Left cardiac atrium (tissue), 4 donors: ENCODE measurements at regions not wholly inside any gene's neighbourhood (a gene's known extent, or its start where the extent isn't known, plus 50 kb on each side); places are given as distances from the start of the nearest gene placed in this dataset.
"Not testable (repeated sequence)": the region's sequence is repeated elsewhere in the genome, so short reads cannot be mapped to it uniquely, and the experiment has no call there.

Source experiments
- ATAC-seq, 2 donors: fragments of 200-7000 bp; cut with Tn5 transposase; one replicate each; pipeline ENCODE4 v1.9.1; 2020; ENCODE audit warnings: mild to moderate bottlenecking in 2 of 2, moderate library complexity in 2 of 2
- DNase-seq: peaks from one replicate; pipeline ENCODE4 v3.0.0-alpha.2; 2020
- intact Hi-C, 2 donors: fragments of 100-400 bp; cut with DNase I; formaldehyde crosslinking; loops; one replicate each; pipeline versions ENCODE4 v1.14.1 to v1.15.1; 2022 to 2023
- donor health status: DM: no; HTN: yes; CAD: no.
- donor health status: DM: no; HTN: yes; CAD: no; lungs with severe emphysema.
- donor health status: DM: yes; HTN: yes; CAD: no.
- donor health status: Dilated cardiomyopathy.

DNA sequence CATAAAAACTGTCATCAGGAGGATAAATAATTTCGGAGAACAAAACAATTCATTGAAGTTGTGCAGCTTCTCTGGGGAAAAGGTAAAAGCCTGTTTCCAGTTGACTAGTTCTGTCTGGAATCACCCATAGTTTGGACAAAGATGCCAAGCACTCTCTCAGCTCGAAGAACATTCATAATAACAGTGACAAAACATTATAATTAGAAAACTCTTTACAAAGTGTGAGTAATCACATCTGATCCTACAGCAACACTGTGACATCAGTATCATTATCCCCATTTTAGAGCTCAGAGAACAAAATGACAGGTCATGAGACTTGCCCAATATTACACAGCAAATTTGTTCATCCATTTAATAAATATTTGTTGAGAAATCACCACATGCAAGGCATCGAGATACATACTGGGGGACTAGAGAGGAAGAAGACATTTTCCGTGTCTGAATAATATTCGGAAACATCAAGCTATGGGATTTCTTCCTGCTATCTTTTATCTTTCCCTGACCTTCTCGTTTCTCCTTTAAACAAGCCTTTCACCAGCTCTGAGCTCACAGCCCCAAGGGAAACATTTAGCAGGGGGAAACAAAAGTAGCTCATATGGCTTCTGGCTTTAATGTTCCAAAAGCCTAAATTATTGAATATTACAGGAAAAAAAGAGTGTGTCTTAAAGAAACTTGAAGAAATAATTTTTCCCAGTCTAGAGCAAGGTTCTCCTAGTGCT, 123.3 kb upstream of the GHITM start:
- intact Hi-C loops: no loop called here
- ATAC-seq (no peak), DNase-seq (no peak)

- ATAC-seq: no peak
- no peak for DNase-seq
- intact Hi-C loops: no loop called here
Measured at GRCh38 chr10:84018826-84019225, 120.5 kb upstream of the GHITM start.

DNA sequence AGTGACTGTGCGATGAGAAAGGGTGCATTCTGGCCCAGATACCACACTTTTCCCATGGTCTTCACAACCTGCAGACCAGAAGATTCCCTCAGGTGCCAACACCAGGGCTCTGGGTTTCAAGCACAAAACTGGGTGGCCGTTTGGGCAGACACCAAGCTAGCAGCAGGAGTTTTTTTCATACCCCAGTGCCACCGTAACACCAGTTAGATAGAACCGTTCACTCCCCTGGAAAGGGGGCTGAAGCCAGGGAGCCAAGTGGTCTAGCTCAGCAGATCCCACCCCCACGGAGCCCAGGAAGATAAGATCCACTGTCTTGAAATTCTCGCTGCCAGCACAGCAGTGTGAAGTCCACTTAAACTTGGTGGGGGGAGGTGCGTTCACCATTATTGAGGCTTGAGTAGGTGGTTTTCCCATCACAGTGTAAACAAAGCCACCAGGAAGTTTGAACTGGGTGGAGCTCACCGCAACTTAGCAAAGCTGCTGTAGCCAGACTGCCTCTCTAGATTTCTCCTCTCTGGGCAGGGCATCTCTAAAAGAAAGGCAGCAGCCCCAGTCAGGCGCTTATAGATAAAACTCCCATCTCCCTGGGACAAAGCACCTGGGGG, 119.4 kb upstream of the GHITM start:
- not testable (repeated sequence) for DNase-seq

DNA sequence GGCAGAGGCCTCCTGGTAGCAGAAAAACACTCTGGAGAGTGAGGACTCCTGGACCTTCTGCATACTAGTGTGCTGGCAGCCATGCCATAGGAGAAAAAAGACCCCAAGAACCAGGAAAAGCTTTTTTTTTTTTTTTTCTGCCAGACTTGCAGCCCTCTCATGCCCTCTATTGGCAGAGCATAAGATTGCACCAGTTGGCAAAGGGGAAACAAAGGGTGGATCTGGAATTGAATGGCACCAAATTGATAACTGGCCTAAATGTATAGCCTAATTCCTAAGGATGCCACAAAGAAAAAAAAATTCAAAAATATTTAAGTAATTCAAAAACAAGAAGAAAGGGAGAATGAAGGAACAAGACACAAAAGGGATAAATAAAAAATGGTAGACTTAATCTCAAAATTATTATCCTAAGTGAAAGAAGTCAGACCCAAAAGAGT, 112.5 kb upstream of the GHITM start:
- ATAC-seq (no peak), DNase-seq (no peak)
- intact Hi-C loops: no loop called here

More for the DNA sequence above, 119.4 kb upstream of the GHITM start:
- ATAC-seq, intact Hi-C loops: not testable (repeated sequence)

DNA sequence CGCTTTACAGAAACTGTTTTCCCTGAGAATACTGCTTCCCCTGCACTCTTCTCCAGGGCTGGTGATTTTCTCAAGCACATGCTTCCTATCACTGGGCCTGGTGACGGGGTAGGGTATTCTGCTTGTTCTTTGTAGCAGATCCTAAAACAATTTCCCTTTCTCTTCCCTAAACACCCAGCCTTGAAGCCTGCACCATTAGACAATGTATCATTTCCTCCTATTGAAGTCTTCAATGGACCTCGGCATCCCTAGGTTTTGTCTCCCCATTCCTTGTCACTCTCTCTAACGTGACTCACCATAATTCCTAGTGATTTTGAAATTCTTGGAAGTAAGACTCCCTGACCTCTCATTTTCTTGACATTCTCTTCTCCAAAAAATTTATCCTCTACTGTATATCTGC, 109.5 kb upstream of the GHITM start:
- DNase-seq: no peak
- no peak for ATAC-seq
- intact Hi-C loops: no loop called here

DNA sequence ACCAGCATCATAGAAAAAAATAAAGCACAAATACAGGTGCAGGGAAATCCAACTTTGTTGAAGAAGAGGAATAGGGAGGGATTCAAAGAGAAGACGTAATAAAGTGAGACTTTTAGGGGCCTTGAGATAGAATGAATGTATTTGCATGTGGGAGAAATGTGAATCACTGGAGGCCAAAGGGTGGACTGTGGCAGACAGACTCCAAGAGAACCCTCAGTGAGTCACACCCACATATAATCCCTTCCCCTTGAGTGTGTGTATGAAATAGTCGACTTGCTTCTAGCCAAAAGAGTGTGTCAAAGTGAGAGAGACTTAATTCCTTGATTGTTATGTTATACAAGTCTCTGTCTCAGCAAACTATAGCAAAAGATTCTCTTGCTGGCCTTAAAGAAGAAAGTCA, 101.3 kb upstream of the GHITM start:
- intact Hi-C loops: no loop called here
- ATAC-seq: no peak
- DNase-seq: no peak

- no peak for ATAC-seq
- DNase-seq: no peak
- intact Hi-C loops: no loop called here
Measured at GRCh38 chr10:84039957-84040356, 99.4 kb upstream of the GHITM start.

- ATAC-seq (no peak), DNase-seq (no peak)
- intact Hi-C loops: no loop called here
Measured at GRCh38 chr10:84047258-84048010, 91.9 kb upstream of the GHITM start.

DNA sequence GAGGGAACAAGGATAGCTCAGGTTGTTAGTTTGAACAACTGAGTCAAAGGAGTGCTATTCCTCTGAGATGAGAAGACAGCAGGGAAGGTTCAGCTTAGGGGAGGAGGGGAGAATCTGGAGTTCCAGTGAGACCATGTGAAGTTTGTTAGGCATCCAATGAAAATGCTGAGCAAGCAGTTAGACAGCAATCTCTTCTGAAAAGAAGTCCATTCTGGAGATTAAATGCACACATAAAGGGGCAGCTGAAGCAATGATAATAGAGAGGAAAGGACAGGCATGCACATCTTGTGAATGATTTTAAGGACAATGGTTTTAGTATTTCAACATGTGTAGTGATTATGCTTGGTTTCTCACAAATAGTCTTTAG, 89.7 kb upstream of the GHITM start:
- DNase-seq: no peak
- intact Hi-C loops: no loop called here

GRCh38 chr10:84053626-84054025, 85.7 kb upstream of the GHITM start:
- ATAC-seq: no peak
- no peak for DNase-seq
- intact Hi-C loops: no loop called here

More for the DNA sequence above, 89.7 kb upstream of the GHITM start:
- ATAC-seq: no peak

DNA sequence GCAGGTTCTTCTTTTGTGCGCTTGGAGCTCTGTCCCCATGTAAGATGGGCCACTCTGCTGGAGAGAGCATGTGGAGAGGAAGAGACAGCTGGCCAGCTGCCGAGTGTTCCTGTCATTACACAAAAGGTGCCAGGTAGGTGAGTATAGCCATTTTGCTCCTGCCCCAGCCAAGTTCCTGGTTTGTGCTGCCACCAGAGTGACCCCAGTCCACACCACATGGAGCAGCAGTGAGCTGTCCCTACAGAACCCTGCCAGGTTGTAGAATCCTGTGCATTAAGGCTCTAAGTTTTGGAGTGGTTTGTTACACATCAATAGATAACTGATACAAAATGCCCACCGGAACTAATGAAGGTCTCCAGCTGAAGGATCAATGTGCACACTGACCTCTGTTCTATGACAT, 84.6 kb upstream of the GHITM start:
- intact Hi-C loops: no loop called here
- ATAC-seq (no peak), DNase-seq (no peak)

DNA sequence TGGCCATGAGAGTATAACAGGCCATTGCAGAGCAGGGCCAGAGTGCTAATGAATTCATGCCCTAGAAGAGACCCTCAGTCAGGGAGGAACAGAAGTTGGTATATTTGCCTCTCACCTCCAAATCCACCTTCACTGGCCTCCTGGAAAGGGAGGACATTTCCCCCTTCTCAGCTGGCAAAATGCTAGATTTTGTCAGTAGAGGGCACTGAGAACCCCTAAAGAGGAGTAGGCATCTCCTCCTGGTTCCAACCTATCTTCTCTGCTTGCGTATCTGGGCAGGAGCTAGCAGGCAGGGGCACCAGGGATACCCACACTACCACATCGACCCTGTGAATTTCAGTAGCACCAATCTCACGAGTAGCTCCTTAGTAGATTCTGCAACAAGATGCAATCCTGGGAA, 79.8 kb upstream of the GHITM start:
- ATAC-seq (no peak), DNase-seq (no peak)
- intact Hi-C loops: no loop called here

GRCh38 chr10:84063440-84063839, 75.9 kb upstream of the GHITM start:
- ATAC-seq (no peak), DNase-seq (no peak)
- intact Hi-C loops: no loop called here

- no peak for ATAC-seq
- intact Hi-C loops: no loop called here
- DNase-seq: no peak
Measured at GRCh38 chr10:84065804-84066601, 73.3 kb upstream of the GHITM start.

- ATAC-seq (no peak), DNase-seq (no peak)
- intact Hi-C loops: no loop called here
Measured at GRCh38 chr10:84074521-84074920, 64.8 kb upstream of the GHITM start.

GRCh38 chr10:84075226-84076046, 63.9 kb upstream of the GHITM start:
- ATAC-seq (peak; percentile 29 to 91), DNase-seq (peak; percentile 23)
- intact Hi-C loops: no loop called here

DNA sequence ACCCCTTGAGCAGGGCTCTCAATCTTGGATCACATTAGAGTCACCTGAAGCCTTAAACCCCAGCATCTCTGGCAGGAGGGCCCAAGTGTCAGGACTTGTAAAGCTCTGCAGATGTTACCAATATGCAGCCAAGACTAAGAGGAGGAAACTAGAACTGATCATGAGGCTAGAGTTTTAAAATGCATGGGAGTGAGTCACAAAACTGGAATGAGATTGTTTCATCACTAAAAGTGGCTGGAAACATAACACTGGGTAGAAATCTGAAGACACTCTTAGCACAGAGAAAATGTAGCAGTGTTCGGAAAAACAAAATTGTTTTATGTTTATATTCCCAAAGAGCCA, 63.3 kb upstream of the GHITM start:
- intact Hi-C loops: no loop called here
- ATAC-seq (peak; percentile 88 to 92), DNase-seq (no peak)

DNA sequence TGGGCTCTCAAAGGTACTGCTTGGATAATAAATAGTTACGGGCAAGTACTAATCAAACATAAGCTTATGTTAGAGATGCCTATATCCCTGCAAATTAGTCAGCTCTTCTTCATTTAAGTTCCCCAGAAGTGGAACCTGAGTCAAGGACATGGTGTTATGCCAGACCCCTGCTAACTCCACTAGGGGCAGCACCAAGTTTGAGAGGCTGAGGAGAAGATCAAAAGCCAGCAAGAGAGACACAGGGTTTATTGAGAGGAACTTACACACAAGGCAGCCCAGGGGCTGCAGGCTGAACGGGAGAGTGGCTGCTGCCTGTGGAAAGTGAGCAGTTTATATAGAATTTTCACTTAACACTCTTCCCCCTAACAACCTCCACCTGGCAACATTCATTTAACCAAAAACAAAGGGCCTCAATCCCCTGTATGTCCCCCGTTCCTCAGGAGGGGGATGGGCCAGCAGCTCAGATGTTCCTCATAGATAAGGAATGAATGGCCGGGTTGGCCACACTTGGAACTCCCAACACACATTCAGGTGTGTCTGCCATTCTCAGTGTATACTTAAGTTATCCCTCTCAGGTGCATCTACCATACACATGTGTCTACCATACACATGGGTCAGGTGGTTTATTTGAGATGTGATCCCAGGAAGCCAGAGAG, 62.6 kb upstream of the GHITM start:
- intact Hi-C loops: no loop called here
- ATAC-seq (peak in 1 of 2 donors; percentile 50), DNase-seq (no peak)

GRCh38 chr10:84077768-84078167, 61.5 kb upstream of the GHITM start:
- no peak for ATAC-seq

More at GRCh38 chr10:84077768-84078167, 61.5 kb upstream of the GHITM start:
- intact Hi-C loops: no loop called here
- DNase-seq: no peak
